ENCODE measurements at regions not wholly inside any gene's neighbourhood (a gene's known extent, or its start where the extent isn't known, plus 50 kb on each side); places are given as distances from the start of the nearest gene placed in this dataset.
"Not testable (repeated sequence)": the region's sequence is repeated elsewhere in the genome, so short reads cannot be mapped to it uniquely, and the experiment has no call there.

- Mint-ChIP-seq H3K27me3 (peaks cover 5% of the 10 kb centered on the region), H3K4me3 (no peak overlapping the region), H3K9me3 (no peaks in the 10 kb centered on the region), H3K4me1 (no peaks in the 10 kb centered on the region), H3K36me3 (ENCODE audit: low read depth) (no peaks in the 10 kb centered on the region), H3K27ac (no peak overlapping the region)
- ATAC-seq = no peak
- no peak for DNase-seq
Measured at GRCh38 chr6:82419132-82419581, 55.5 kb downstream of the TPBG start.

DNA sequence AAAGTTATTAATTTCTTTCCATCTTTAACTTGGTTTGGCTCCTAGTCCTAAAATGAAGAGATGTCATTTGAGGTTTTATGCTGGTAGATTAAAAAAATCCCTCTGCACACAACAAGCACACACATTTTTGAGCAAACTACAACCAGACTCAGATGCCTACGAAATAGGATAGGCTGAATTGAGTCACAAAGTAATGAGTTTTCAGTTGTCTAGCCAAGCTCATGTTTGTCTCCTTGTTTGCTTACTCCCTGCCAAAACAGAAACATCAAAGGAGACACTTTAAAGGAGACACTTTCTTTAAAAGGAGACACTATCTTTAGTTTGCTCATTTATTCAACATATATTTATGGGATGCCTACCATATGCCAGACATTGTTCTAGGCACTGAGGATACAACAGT is 56.2 kb downstream of the TPBG start:
- H3K36me3 Mint-ChIP-seq (ENCODE audit: low read depth) = no peaks in the 10 kb centered on the region
- no peaks in the 10 kb centered on the region for H3K9me3 Mint-ChIP-seq
- H3K27ac Mint-ChIP-seq = no peak overlapping the region
- DNase-seq = no peak
- H3K4me3 Mint-ChIP-seq = no peak overlapping the region
- H3K4me1 Mint-ChIP-seq = no peaks in the 10 kb centered on the region
- peaks cover 5% of the 10 kb centered on the region for H3K27me3 Mint-ChIP-seq
- no peak for ATAC-seq

DNA sequence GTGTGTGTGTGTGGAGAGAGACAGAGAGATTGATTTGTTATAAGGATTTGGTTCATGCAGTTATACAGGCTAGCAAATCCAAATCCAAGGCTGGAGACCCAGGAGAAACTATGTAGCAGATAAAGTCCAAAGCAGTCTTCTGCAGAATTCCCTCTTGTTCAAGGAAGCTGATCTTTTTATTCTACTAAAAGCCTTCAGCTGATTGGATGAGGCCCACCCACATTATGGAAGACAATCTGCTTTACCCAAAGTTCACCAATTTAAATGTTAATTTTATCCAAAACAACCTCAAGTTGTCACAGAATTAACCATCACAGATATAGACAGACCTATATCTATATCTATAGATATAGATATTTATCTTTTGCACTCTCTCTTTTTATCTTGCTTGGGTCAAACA is 67.0 kb downstream of the TPBG start:
- Mint-ChIP-seq H3K4me1 (no peaks in the 10 kb centered on the region), H3K9me3 (no peaks in the 10 kb centered on the region), H3K36me3 (ENCODE audit: low read depth) (no peaks in the 10 kb centered on the region), H3K4me3 (no peak overlapping the region), H3K27me3 (no peaks in the 10 kb centered on the region), H3K27ac (no peak overlapping the region)
- DNase-seq (no peak), ATAC-seq (no peak)

GRCh38 chr6:82436740-82437139 is 73.1 kb downstream of the TPBG start:
- Mint-ChIP-seq H3K36me3 (ENCODE audit: low read depth) (no peaks in the 10 kb centered on the region), H3K4me3 (no peak overlapping the region), H3K4me1 (no peaks in the 10 kb centered on the region), H3K9me3 (no peaks in the 10 kb centered on the region), H3K27ac (no peak overlapping the region), H3K27me3 (peaks cover 2% of the 10 kb centered on the region)
- ATAC-seq = no peak
- DNase-seq = no peak

DNA sequence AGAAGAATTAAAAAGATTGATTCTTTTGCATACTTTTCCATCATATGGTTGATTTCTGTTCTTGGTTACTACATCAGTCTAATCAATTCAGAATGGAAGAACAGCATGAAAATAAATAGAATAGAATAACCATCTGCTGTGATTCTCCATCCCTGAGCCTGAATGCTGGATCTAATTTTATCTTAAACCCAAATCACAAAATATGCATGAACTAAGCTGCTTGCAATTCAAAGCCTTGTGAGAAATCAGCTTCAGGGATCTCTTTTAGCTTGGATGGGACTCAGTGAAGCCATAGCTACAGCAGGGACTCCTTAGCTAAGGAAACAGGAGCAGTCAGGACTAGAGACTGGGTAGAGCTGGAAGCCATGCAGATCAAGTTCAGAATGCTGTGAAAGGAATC is 74.1 kb downstream of the TPBG start:
- DNase-seq = no peak
- H3K36me3 Mint-ChIP-seq (ENCODE audit: low read depth) = no peaks in the 10 kb centered on the region
- no peaks in the 10 kb centered on the region for H3K9me3 Mint-ChIP-seq
- ATAC-seq = no peak
- H3K27ac Mint-ChIP-seq = no peak overlapping the region
- H3K4me1 Mint-ChIP-seq = no peaks in the 10 kb centered on the region
- H3K4me3 Mint-ChIP-seq = no peak overlapping the region
- peaks cover 4% of the 10 kb centered on the region for H3K27me3 Mint-ChIP-seq

DNA sequence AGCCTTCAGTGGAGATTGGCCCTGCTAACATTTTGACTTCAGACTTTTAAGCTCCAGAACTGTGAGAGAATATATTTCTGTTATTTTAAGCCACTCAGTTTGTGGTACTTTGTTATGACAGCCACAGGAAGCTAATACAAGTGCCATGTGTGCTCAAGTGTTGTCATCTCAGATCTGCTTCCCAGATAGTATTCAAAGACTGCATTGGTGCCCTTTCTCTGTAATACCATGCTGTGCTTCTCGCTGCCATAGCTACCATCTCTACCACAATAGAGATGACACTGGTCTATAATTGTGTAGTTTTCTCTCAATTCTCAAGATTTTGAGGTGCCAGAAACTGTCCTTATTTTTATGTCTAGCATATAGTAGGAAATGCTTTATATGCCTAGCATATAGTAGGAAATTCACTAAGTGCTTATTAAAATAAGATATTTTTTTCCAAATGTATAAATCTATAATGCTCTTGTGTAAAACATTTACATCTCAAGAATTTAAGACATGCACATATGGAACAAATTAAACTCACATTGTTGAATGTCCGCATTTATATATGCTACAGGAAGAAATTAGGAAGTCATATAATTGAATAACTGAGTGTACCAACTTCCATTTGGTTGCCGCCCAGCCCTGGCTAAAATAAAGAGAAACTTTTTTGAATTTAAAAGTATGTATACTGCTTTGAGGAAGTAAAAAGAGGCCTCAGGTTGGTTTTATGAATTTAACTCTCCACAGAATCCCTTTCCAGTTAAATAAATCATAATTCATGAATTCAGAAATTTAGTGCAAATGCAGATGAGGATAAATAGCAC is 77.6 kb downstream of the TPBG start:
- no peak overlapping the region for H3K4me3 Mint-ChIP-seq
- H3K4me1 Mint-ChIP-seq = no peaks in the 10 kb centered on the region
- no peak for DNase-seq
- peaks cover 4% of the 10 kb centered on the region for H3K27me3 Mint-ChIP-seq
- no peaks in the 10 kb centered on the region for H3K36me3 Mint-ChIP-seq (ENCODE audit: low read depth)
- no peaks in the 10 kb centered on the region for H3K9me3 Mint-ChIP-seq
- H3K27ac Mint-ChIP-seq = no peak overlapping the region
- no peak for ATAC-seq

DNA sequence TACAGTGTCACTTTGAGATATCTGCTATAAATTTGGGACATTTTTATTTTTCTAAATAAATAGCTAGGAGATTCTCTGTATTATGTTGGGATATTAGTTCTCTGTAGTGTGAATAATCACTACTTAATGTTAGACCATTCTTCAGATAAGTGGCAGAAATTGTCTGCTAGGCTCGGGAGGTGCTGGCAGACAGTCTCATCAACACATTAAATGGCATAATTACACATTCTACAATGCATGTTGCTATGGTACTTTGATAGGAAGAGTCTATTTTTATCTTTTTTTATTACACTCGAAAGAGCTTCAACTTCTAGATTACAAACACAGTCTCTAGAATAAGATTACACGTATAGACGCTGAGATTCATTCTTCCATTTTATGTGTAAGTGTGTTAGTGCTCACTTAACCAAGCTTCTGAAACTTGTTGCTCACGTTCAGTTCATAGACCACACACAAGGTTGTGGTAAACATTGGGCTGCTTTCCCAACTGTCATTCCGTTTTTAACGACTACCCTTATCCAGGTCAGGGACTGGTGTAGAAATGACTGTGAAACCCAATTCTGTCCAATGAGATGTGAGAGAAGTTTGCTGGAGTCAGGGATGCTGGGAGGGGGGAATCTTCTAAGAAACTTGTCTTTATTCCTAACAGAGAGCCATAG is 78.6 kb downstream of the TPBG start:
- Mint-ChIP-seq H3K4me1 (no peaks in the 10 kb centered on the region), H3K9me3 (no peaks in the 10 kb centered on the region), H3K4me3 (no peak overlapping the region), H3K36me3 (ENCODE audit: low read depth) (no peaks in the 10 kb centered on the region), H3K27ac (no peak overlapping the region), H3K27me3 (peaks cover 2% of the 10 kb centered on the region)
- DNase-seq (no peak), ATAC-seq (no peak)

- Mint-ChIP-seq H3K9me3 (peaks cover 28% of the 10 kb centered on the region), H3K4me3 (no peak overlapping the region), H3K36me3 (ENCODE audit: low read depth) (no peaks in the 10 kb centered on the region), H3K27ac (no peak overlapping the region), H3K4me1 (no peaks in the 10 kb centered on the region), H3K27me3 (no peaks in the 10 kb centered on the region)
- ATAC-seq (no peak), DNase-seq (no peak)
Measured at GRCh38 chr6:82458147-82458546, 94.5 kb downstream of the TPBG start.

DNA sequence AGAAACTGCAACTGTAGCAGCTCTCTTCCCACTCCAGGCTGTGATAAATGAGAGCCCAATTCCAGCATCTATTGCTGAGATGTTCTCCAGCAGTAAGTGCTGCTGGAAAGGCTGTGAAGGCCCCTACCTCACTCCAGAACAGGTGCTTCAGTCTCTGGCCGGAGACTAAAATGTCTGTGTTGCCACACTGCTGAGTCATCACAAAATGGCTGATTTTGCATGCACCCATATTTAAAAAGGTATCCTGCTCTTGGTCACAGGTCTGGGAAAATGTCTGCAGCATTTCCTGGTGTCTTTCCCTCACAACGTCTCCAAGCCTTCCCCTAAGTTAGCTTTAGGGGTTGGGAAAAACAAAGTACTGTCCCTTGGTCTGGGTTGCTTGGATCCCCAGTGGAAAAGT is 95.1 kb downstream of the TPBG start:
- ATAC-seq (no peak), DNase-seq (no peak)
- Mint-ChIP-seq H3K36me3 (ENCODE audit: low read depth) (no peaks in the 10 kb centered on the region), H3K4me1 (no peaks in the 10 kb centered on the region), H3K9me3 (peaks cover 27% of the 10 kb centered on the region), H3K27me3 (no peaks in the 10 kb centered on the region), H3K4me3 (no peak overlapping the region), H3K27ac (no peak overlapping the region)

DNA sequence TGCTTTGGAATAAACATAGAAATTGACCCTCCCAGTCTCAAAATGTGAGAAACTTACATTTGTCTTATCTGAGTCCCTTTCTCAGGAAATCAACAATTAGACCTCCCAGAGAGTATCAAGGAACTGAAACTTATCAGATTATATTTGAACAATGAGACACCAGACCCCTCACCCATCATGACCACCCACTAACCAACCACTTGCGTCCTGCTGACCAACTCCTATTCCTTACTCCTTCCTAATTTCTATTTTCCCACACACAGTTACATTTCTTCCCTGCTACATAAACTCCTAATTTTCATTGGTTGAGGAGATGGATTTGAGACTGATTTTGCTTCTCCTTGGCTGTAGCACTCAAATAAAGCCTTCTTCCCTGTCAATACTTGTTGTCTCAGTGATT is 97.9 kb downstream of the TPBG start:
- no peak overlapping the region for H3K4me3 Mint-ChIP-seq
- no peaks in the 10 kb centered on the region for H3K4me1 Mint-ChIP-seq
- peaks cover 14% of the 10 kb centered on the region for H3K9me3 Mint-ChIP-seq
- no peaks in the 10 kb centered on the region for H3K27me3 Mint-ChIP-seq
- DNase-seq (no peak), ATAC-seq (no peak)
- H3K27ac Mint-ChIP-seq = no peak overlapping the region
- no peaks in the 10 kb centered on the region for H3K36me3 Mint-ChIP-seq (ENCODE audit: low read depth)

DNA sequence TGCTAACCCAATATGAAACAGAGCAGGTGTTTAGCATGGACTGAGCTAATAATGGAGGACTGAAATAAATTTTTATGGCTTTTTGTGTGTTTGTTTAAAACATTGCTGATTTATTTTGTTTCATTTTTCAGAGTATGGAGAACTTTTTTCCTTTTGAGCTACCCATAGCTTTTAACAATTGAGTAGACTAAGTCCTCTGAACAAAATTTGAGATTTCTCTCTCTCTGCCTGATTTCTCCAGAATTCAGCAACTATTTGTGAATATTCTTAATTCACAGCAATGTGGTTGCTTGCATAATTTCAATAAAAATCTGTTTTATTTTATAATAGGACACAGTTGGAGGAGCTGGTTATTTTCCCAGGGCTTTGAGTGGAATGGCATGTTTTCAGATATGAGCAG is 103.7 kb downstream of the TPBG start:
- H3K27me3 Mint-ChIP-seq = no peaks in the 10 kb centered on the region
- peaks cover 12% of the 10 kb centered on the region for H3K9me3 Mint-ChIP-seq
- no peak overlapping the region for H3K27ac Mint-ChIP-seq
- DNase-seq (no peak), ATAC-seq (no peak)
- H3K4me3 Mint-ChIP-seq = no peak overlapping the region
- H3K36me3 Mint-ChIP-seq (ENCODE audit: low read depth) = no peaks in the 10 kb centered on the region
- H3K4me1 Mint-ChIP-seq = no peaks in the 10 kb centered on the region

DNA sequence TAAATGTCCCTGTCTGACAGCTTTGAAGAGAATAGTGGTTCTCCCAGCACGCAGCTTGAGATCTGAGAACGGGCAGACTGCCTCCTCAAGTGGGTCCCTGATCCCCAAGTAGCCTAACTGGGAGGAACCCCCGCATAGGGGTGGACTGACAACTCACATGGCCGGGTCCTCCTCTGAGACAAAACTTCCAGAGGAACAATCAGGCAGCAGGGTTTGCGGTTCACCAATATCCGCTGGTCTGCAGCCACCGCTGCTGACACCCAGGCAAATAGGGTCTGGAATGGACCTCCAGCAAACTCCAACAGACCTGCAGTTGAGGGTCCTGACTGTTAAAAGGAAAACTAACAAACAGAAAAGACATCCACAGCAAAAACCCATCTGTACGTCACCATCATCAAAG is 106.5 kb downstream of the TPBG start:
- not testable (repeated sequence) for ATAC-seq; H3K4me3 Mint-ChIP-seq; H3K27me3 Mint-ChIP-seq; H3K27ac Mint-ChIP-seq; H3K36me3 Mint-ChIP-seq (ENCODE audit: low read depth); DNase-seq; H3K4me1 Mint-ChIP-seq
- peaks cover 12% of the 10 kb centered on the region for H3K9me3 Mint-ChIP-seq

GRCh38 chr6:82475106-82475505 is 111.5 kb downstream of the TPBG start:
- H3K27ac Mint-ChIP-seq; H3K4me3 Mint-ChIP-seq; H3K4me1 Mint-ChIP-seq; DNase-seq; H3K27me3 Mint-ChIP-seq; H3K36me3 Mint-ChIP-seq (ENCODE audit: low read depth); H3K9me3 Mint-ChIP-seq; ATAC-seq: not testable (repeated sequence)

DNA sequence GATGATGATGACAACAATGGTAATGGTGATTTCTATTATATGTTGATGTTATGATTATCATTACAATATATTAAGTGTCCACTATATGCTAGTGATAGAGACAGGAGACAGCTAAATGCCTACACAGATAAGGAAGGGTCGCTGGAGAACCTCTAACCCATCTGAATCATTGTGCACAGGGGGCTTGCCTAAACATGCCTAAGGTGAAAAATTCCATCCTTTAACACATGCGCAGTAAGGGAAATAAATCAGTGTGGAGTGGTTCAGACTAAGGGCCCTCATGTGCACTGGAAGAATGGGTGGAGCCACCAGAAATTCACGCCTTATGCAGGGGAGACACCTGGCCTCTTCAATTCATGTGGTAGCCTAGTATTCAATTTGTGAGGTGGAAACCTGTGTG is 120.4 kb downstream of the TPBG start:
- Mint-ChIP-seq H3K27ac (no peak overlapping the region), H3K27me3 (no peaks in the 10 kb centered on the region), H3K9me3 (peaks cover 14% of the 10 kb centered on the region), H3K36me3 (ENCODE audit: low read depth) (no peaks in the 10 kb centered on the region), H3K4me3 (no peak overlapping the region), H3K4me1 (no peaks in the 10 kb centered on the region)
- DNase-seq = no peak
- no peak for ATAC-seq

DNA sequence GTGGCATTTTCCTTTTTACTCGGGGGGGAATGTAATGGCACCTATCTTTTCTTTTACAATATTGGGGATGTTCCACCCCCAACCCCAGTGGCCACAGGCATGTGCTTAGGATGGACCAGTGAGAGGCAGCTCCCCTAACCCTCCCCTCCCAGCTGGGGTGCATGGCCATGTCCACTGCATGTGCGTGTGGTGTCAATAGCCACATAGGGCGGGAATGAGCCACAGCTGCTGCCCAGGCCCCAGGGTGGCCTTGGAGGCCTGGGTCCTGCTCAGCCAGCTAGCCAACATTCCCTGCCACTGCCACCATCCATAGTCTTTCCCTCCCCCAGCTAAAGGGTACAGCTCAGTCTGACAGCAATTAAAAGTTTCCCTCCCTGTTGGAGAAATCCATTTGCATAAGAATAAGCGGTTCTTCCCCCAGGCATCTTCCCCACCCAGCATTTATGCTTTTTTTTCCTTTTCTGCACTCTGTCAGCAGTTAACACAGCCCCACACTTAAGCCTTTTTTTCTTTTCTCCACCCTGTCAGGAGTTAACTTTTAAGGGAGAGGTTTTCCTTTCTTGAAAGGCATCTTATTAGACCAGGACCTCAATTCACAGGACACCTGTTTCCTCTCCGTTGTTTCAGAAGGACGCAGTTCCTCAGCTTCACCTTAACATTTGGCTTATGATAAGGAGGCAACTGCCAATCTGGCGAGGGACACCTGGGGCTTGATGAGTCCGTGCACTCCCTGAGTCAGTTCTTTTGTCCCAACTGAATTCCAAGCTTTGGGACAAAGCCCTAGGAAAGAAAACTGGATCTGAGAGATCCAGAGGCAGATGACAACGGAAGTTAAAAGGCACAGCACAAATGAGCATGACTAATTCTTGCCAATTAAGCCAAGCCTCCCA is 121.4 kb downstream of the TPBG start:
- Mint-ChIP-seq H3K27me3 (no peaks in the 10 kb centered on the region), H3K9me3 (peaks cover 18% of the 10 kb centered on the region)

More for the DNA sequence above, 121.4 kb downstream of the TPBG start:
- Mint-ChIP-seq H3K36me3 (ENCODE audit: low read depth) (no peaks in the 10 kb centered on the region), H3K27ac (no peak overlapping the region), H3K4me1 (no peaks in the 10 kb centered on the region), H3K4me3 (no peak overlapping the region)
- DNase-seq (no peak), ATAC-seq (no peak)

Measured in activated naive CD8-positive, alpha-beta T cell treated with anti-CD3 and anti-CD28 coated beads, Interleukin-2, amount 50 U/mL, for 24 hours (primary cell).